Muscle layer of colon (tissue), 2 donors: ENCODE measurements at regions not wholly inside any gene's neighbourhood (a gene's known extent, or its start where the extent isn't known, plus 50 kb on each side); places are given as distances from the start of the nearest gene placed in this dataset.
"Not testable (repeated sequence)": the region's sequence is repeated elsewhere in the genome, so short reads cannot be mapped to it uniquely, and the experiment has no call there.

ENCODE experiments used
- H3K27ac ChIP-seq: one replicate; pipeline ENCODE4 v1.7.0; 2013; ENCODE audit warnings: low read depth, mild to moderate bottlenecking, low read length, moderate library complexity
- H3K27me3 ChIP-seq, 2 donors: one replicate each; pipeline ENCODE4 v1.7.0; 2013; ENCODE audit warnings: low read length in 2 of 2, mild to moderate bottlenecking in 2 of 2; ENCODE audit not compliant: insufficient read depth in 2 of 2, control insufficient read depth in 1 of 2
- H3K36me3 ChIP-seq: one replicate; pipeline ENCODE4 v1.7.0; 2013; ENCODE audit warnings: mild to moderate bottlenecking, low read length; ENCODE audit not compliant: insufficient read depth
- H3K4me1 ChIP-seq: one replicate; pipeline ENCODE4 v1.7.0; 2013; ENCODE audit warnings: mild to moderate bottlenecking, low read length; ENCODE audit not compliant: insufficient read depth
- H3K4me3 ChIP-seq, 2 donors: one replicate each; pipeline ENCODE4 v1.7.0; 2013; ENCODE audit warnings: low read length in 2 of 2, low read depth in 1 of 2, mild to moderate bottlenecking in 1 of 2, moderate library complexity in 1 of 2
- H3K9ac ChIP-seq: one replicate; pipeline ENCODE4 v1.7.0; 2013; ENCODE audit warnings: low read length
- H3K9me3 ChIP-seq: one replicate; pipeline ENCODE4 v1.7.0; 2013; ENCODE audit warnings: mild to moderate bottlenecking, low read length
- donor health status: abdominal sarcoma.
- donor health status: Adenocarcinoma of cecum.

GRCh38 chr17:15836249-15836982 lies 104.3 kb downstream of the TBC1D26 start:
- H3K9ac ChIP-seq, H3K27ac ChIP-seq, H3K4me1 ChIP-seq, H3K27me3 ChIP-seq, H3K36me3 ChIP-seq, H3K9me3 ChIP-seq, H3K4me3 ChIP-seq: not testable (repeated sequence)

DNA sequence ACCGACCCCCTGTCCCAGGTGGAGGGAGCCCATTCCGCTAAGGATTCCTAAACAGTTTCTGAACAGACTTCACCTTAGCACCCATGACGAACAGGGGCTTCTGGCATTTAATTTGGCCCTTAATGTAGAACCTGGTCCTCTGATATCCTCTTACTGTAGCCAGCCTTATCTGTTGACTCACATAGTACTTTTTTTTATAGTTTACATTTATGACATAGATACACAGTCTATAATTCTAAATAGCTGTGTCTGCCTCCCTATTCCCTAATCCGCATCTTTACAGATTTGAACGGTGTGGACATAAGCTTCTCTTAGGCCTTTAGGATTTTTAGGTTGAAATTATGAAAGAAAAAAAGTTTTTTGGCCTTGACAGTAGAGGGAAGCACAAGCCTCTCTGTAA lies 104.9 kb downstream of the TBC1D26 start:
- not testable (repeated sequence) for H3K9me3 ChIP-seq, H3K9ac ChIP-seq, H3K4me3 ChIP-seq, H3K27me3 ChIP-seq, H3K27ac ChIP-seq, H3K36me3 ChIP-seq, H3K4me1 ChIP-seq

- H3K9ac ChIP-seq, H3K36me3 ChIP-seq, H3K27me3 ChIP-seq, H3K9me3 ChIP-seq, H3K4me3 ChIP-seq, H3K4me1 ChIP-seq, H3K27ac ChIP-seq: not testable (repeated sequence)
Observed at GRCh38 chr17:15847447-15848229, 97.3 kb upstream of the ADORA2B start.

DNA sequence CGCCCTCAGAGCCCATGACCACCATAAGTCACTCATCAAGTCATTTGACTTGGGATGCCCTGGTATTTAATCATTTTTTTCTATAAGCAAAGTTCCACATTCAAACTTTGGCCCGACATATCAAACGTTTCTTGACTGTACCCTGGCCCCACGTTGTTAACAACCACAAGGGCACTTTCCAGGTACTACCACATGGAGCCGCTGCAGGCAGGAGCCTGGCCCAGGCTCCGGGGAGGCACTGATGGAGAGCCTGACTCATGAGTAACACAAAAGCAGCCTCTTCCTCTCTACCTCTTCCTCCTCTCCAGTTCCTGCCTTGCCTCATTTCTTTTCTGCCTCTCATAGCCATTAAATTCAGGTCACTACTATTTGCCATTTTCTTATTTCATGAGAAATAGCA lies 95.9 kb upstream of the ADORA2B start:
- H3K27ac ChIP-seq, H3K4me1 ChIP-seq, H3K9me3 ChIP-seq, H3K27me3 ChIP-seq, H3K36me3 ChIP-seq, H3K9ac ChIP-seq, H3K4me3 ChIP-seq: not testable (repeated sequence)

DNA sequence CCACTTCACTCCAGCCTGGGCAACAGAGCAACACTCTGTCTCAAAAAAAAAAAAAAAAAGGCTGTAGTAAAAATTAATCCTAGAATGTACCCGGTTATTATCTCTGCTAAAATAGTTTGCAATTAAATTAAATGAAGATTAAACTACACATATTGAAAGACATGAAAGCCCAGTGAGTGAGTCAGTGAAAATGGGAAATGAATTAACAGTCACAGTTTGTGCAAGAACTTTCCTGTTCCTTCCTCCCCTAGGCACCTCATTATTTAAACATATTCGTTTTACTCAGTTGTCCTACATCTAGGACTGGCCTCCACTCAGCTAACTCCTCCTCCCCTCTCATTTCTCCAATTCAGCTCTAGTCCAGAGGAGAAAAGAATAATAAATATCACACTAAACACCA lies 94.9 kb upstream of the ADORA2B start:
- H3K9ac ChIP-seq, H3K27ac ChIP-seq, H3K9me3 ChIP-seq, H3K4me1 ChIP-seq, H3K36me3 ChIP-seq, H3K4me3 ChIP-seq, H3K27me3 ChIP-seq: not testable (repeated sequence)

- H3K4me1 ChIP-seq, H3K27ac ChIP-seq, H3K4me3 ChIP-seq, H3K27me3 ChIP-seq, H3K9ac ChIP-seq, H3K9me3 ChIP-seq, H3K36me3 ChIP-seq: not testable (repeated sequence)
Observed at GRCh38 chr17:15850687-15851086, 94.2 kb upstream of the ADORA2B start.

GRCh38 chr17:15852863-15853262 lies 92.1 kb upstream of the ADORA2B start:
- H3K4me3 ChIP-seq, H3K27ac ChIP-seq, H3K9me3 ChIP-seq, H3K36me3 ChIP-seq, H3K9ac ChIP-seq, H3K27me3 ChIP-seq, H3K4me1 ChIP-seq: not testable (repeated sequence)

GRCh38 chr17:15856191-15856590 lies 88.7 kb upstream of the ADORA2B start:
- not testable (repeated sequence) for H3K9ac ChIP-seq, H3K27me3 ChIP-seq, H3K36me3 ChIP-seq, H3K4me3 ChIP-seq, H3K9me3 ChIP-seq, H3K4me1 ChIP-seq, H3K27ac ChIP-seq

DNA sequence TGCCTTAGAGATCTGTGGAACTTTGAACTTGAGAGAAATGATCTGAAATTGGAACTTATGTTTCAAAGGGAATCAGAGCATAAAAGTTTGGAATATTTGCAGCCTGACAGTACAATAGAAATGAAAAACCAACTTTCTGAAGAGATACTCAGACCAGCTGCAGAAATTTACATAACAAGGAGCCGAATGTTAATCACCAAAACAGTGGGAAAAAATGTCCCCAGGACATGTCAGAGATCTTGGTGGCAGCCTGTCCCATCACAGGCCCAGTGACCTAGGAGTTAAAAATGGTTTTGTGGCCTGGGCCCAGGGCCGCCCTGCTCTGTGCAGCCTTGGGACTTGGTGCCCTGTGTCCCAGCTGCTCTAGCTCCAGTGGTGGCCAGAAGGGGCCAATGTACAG lies 88.2 kb upstream of the ADORA2B start:
- H3K4me3 ChIP-seq, H3K27ac ChIP-seq, H3K27me3 ChIP-seq: not testable (repeated sequence)

GRCh38 chr17:15858082-15858481 lies 86.8 kb upstream of the ADORA2B start:
- H3K9me3 ChIP-seq, H3K27me3 ChIP-seq: not testable (repeated sequence)

More for the DNA sequence above, 88.2 kb upstream of the ADORA2B start:
- H3K9ac ChIP-seq, H3K4me1 ChIP-seq, H3K36me3 ChIP-seq, H3K9me3 ChIP-seq: not testable (repeated sequence)

DNA sequence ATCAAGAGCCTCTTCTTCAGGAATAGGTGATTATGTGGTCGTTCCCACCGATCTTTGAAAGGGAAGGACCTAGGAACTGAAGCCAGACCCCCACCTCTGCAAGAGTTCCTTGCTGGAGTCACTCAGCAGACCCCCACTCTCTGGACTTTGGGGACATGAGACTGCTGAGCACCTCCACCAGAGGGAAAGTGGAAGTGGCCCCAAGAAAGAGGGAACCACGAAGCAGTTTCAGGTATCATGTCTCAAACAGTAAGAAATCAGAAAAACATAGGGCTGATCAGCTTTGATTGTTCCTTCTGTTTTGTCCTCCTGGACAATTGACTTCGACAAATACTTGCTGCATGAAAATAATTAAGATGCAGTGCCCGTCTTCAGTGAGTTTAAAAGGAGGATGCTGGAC lies 84.2 kb upstream of the ADORA2B start:
- not testable (repeated sequence) for H3K27me3 ChIP-seq, H3K9ac ChIP-seq, H3K36me3 ChIP-seq, H3K4me1 ChIP-seq, H3K9me3 ChIP-seq, H3K27ac ChIP-seq, H3K4me3 ChIP-seq

More at GRCh38 chr17:15858082-15858481, 86.8 kb upstream of the ADORA2B start:
- not testable (repeated sequence) for H3K27ac ChIP-seq, H3K36me3 ChIP-seq, H3K4me1 ChIP-seq, H3K4me3 ChIP-seq, H3K9ac ChIP-seq

DNA sequence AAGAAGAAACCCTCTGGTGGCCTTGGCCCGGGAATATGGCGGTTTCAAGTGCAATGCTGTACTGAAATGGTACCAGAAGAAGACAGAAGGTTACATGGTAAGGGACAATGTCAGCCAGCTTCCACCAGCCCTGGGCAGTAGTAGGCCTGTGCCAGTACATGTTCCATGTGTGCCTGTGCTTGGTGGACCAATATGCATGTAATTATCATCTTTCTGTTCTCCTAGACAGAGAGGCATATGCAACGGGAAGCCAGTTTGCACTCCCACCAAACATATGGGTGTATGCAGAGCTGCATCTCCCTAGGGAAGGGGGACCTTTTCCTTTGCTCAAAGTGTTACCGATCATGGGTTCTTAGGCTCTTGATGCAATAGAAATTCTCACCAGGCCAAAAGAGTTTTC lies 80.9 kb upstream of the ADORA2B start:
- not testable (repeated sequence) for H3K9me3 ChIP-seq, H3K27ac ChIP-seq, H3K4me3 ChIP-seq, H3K4me1 ChIP-seq, H3K9ac ChIP-seq, H3K27me3 ChIP-seq, H3K36me3 ChIP-seq
